ENCODE measurements at regions not wholly inside any gene's neighbourhood (a gene's known extent, or its start where the extent isn't known, plus 50 kb on each side); places are given as distances from the start of the nearest gene placed in this dataset.

DNA sequence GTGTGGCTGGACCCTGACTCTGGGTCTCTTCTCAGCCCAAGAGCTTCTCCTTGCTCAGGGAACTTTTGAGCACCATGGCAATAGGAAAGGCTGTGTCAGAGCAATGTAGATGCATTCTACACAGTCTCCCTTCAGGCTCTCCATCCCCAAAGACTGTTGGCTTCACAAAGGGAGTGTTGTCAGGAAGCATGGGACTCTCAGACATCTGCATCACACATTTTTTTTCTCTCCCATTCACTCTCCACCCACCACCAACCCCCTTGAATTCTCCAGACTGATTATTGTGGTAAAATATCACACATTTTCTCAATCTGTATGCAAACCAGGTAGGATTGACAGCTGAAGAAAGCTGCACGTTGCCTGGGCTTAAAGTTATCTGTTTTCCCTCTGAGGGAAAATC is 105.4 kb upstream of the WARS2 start:
- Histone ChIP-seq H3K4me3 (replicated peaks in 1 of 3; ENCODE audit: low read depth in 2 of 3, low read length in 3 of 3) (no peak overlapping the region), H3K36me3 (replicated peaks in 1 of 2; ENCODE audit: control insufficient read depth in 1 of 2, insufficient read depth in 2 of 2, low read length in 2 of 2) (no peaks in the 10 kb centered on the region), H4K20me1 (ENCODE audit: insufficient read depth, low read length) (no peaks in the 10 kb centered on the region), H2AFZ (ENCODE audit: insufficient read depth, low read depth, low read length, poor library complexity, severe bottlenecking) (no peak overlapping the region), H3K9me3 (replicated peaks in 1 of 2; ENCODE audit: control insufficient read depth in 1 of 2, insufficient read depth in 1 of 2, low read length in 2 of 2) (no peaks in the 10 kb centered on the region), H3K27me3 (ENCODE audit: control insufficient read depth in 2 of 2, insufficient read depth in 2 of 2, low read length in 2 of 2) (no peaks in the 10 kb centered on the region), H3K79me2 (ENCODE audit: insufficient read depth, low read length) (no peaks in the 10 kb centered on the region), H3K9ac (ENCODE audit: insufficient read depth, low read length, poor library complexity, severe bottlenecking) (no peak overlapping the region), H3K4me2 (replicated peaks; ENCODE audit: extremely low read depth, low read length, poor library complexity, severe bottlenecking) (no peak overlapping the region), H3K4me1 (ENCODE audit: control insufficient read depth in 1 of 2, insufficient read depth in 2 of 2, low read length in 2 of 2) (no peaks in the 10 kb centered on the region), H3K27ac (ENCODE audit: low read depth in 1 of 2, low read length in 2 of 2) (no peak overlapping the region)
- TF ChIP-seq CTCF (IDR thresholded peaks at IDR 0.05), result no peak
- no peaks in the 10 kb centered on the region for H3K4me1 Mint-ChIP-seq
- no peak overlapping the region for H3K4me3 Mint-ChIP-seq
- H3K36me3 Mint-ChIP-seq, result no peaks in the 10 kb centered on the region
- intact Hi-C loops (cut with micrococcal nuclease), result no loop called here
- H3K27me3 Mint-ChIP-seq (ENCODE audit: low read depth in 3 of 3), result peaks cover 0 to 4% (median 0%) of the 10 kb centered on the region in 3 donors
- 86% methylated on average over 1 of the region's 1 CpG for WGBS (ENCODE audit: insufficient coverage)
- peaks cover 0 to 8% (median 2%) of the 10 kb centered on the region in 7 donors for H3K9me3 Mint-ChIP-seq
- DNase-seq, result no peak
- H3K27ac Mint-ChIP-seq, result peak overlapping the region in 1 of 7 donors; percentile 42

GRCh38 chr1:119249283-119249682 is 108.8 kb upstream of the WARS2 start:
- no peak overlapping the region for H3K4me3 Mint-ChIP-seq
- DNase-seq, result no peak
- Histone ChIP-seq H3K9ac (ENCODE audit: insufficient read depth, low read length, poor library complexity, severe bottlenecking) (no peak overlapping the region), H3K36me3 (replicated peaks in 1 of 2; ENCODE audit: control insufficient read depth in 1 of 2, insufficient read depth in 2 of 2, low read length in 2 of 2) (no peaks in the 10 kb centered on the region), H3K4me2 (replicated peaks; ENCODE audit: extremely low read depth, low read length, poor library complexity, severe bottlenecking) (no peak overlapping the region), H3K27ac (ENCODE audit: low read depth in 1 of 2, low read length in 2 of 2) (no peak overlapping the region), H4K20me1 (ENCODE audit: insufficient read depth, low read length) (no peaks in the 10 kb centered on the region), H2AFZ (ENCODE audit: insufficient read depth, low read depth, low read length, poor library complexity, severe bottlenecking) (no peak overlapping the region), H3K9me3 (replicated peaks in 1 of 2; ENCODE audit: control insufficient read depth in 1 of 2, insufficient read depth in 1 of 2, low read length in 2 of 2) (no peaks in the 10 kb centered on the region), H3K4me1 (ENCODE audit: control insufficient read depth in 1 of 2, insufficient read depth in 2 of 2, low read length in 2 of 2) (no peaks in the 10 kb centered on the region), H3K79me2 (ENCODE audit: insufficient read depth, low read length) (no peaks in the 10 kb centered on the region), H3K4me3 (replicated peaks in 1 of 3; ENCODE audit: low read depth in 2 of 3, low read length in 3 of 3) (no peak overlapping the region), H3K27me3 (ENCODE audit: control insufficient read depth in 2 of 2, insufficient read depth in 2 of 2, low read length in 2 of 2) (no peaks in the 10 kb centered on the region)
- H3K9me3 Mint-ChIP-seq, result peaks cover 0 to 8% (median 0%) of the 10 kb centered on the region in 7 donors
- 93% methylated on average over 2 of the region's 5 CpGs for WGBS (ENCODE audit: insufficient coverage)
- intact Hi-C loops (cut with micrococcal nuclease), result no loop called here
- H3K36me3 Mint-ChIP-seq, result no peaks in the 10 kb centered on the region
- TF ChIP-seq CTCF (IDR thresholded peaks at IDR 0.05), result no peak
- H3K27ac Mint-ChIP-seq, result no peak overlapping the region
- H3K4me1 Mint-ChIP-seq, result no peaks in the 10 kb centered on the region
- peaks cover 0 to 2% (median 0%) of the 10 kb centered on the region in 3 donors for H3K27me3 Mint-ChIP-seq (ENCODE audit: low read depth in 3 of 3)

All from CD14-positive monocyte (primary cell).